GM23338 (cell line): ENCODE measurements at regions not wholly inside any gene's neighbourhood (a gene's known extent, or its start where the extent isn't known, plus 50 kb on each side); places are given as distances from the start of the nearest gene placed in this dataset.

Source experiments
- ATAC-seq: fragments of 200-7000 bp; cut with Tn5 transposase; 3 replicates; pipeline ENCODE4 v1.9.1; 2020
- DNase-seq: peaks from one replicate; pipeline ENCODE4 v3.0.0-alpha.2; 2015; ENCODE audit warnings: low spot score
- H2AFZ ChIP-seq: fragments of 200-600 bp; sonication (generic); 2 replicates; pipeline ENCODE4 v1.8.0; 2016; ENCODE audit warnings: antibody characterized with exemption, mild to moderate bottlenecking, moderate library complexity
- H3F3A ChIP-seq: fragments of 200-600 bp; sonication (generic); replicated peaks from 2 replicates; pipeline ENCODE4 v1.8.0; 2017; ENCODE audit warnings: antibody characterized with exemption, mixed run types, low read depth
- H3K27ac ChIP-seq: fragments of 200-600 bp; sonication (generic); 2 replicates; pipeline ENCODE4 v1.6.1; 2016; ENCODE audit warnings: low read depth
- H3K27me3 ChIP-seq: fragments of 200-600 bp; sonication (generic); 2 replicates; pipeline ENCODE4 v1.8.0; 2016; ENCODE audit warnings: mild to moderate bottlenecking, mixed run types, moderate library complexity; ENCODE audit not compliant: insufficient read depth
- H3K36me3 ChIP-seq: fragments of 200-600 bp; sonication (generic); 2 replicates; pipeline ENCODE4 v1.8.0; 2016; ENCODE audit warnings: mild to moderate bottlenecking; ENCODE audit not compliant: insufficient read depth
- H3K4me1 ChIP-seq: fragments of 200-600 bp; sonication (generic); 2 replicates; pipeline ENCODE4 v1.8.0; 2016; ENCODE audit warnings: mild to moderate bottlenecking, moderate library complexity; ENCODE audit not compliant: insufficient read depth
- H3K4me2 ChIP-seq: fragments of 200-600 bp; sonication (generic); 2 replicates; pipeline ENCODE4 v1.7.1; 2017; ENCODE audit warnings: mixed run types
- H3K4me3 ChIP-seq: fragments of 200-600 bp; sonication (generic); 2 replicates; pipeline ENCODE4 v1.6.1; 2016; ENCODE audit warnings: mixed run types
- H3K79me2 ChIP-seq: fragments of 200-600 bp; sonication (generic); replicated peaks from 2 replicates; pipeline ENCODE4 v1.8.0; 2017; ENCODE audit warnings: mild to moderate bottlenecking; ENCODE audit not compliant: insufficient read depth
- H3K9me2 ChIP-seq: fragments of 200-600 bp; sonication (generic); 2 replicates; pipeline ENCODE4 v1.8.0; 2017; ENCODE audit not compliant: insufficient read depth
- H4K20me1 ChIP-seq: fragments of 200-600 bp; sonication (generic); replicated peaks from 2 replicates; pipeline ENCODE4 v1.8.0; 2017; ENCODE audit warnings: mild to moderate bottlenecking; ENCODE audit not compliant: insufficient read depth
- H3K27ac Mint-ChIP-seq: 2 replicates; pipeline ENCODE4 v1.8.0; 2020; ENCODE audit warnings: inconsistent platforms, mild to moderate bottlenecking, moderate library complexity, mixed read lengths
- H3K27me3 Mint-ChIP-seq: 3 replicates; pipeline ENCODE4 v1.8.0; 2022; ENCODE audit warnings: low read depth, mild to moderate bottlenecking, moderate library complexity, mixed read lengths, inconsistent platforms; ENCODE audit not compliant: insufficient read depth, poor library complexity
- H3K36me3 Mint-ChIP-seq: 3 replicates; pipeline ENCODE4 v1.8.0; 2021; ENCODE audit warnings: low read depth, mild to moderate bottlenecking, inconsistent platforms, moderate library complexity, mixed read lengths
- H3K4me1 Mint-ChIP-seq: 3 replicates; pipeline ENCODE4 v1.8.0; 2020; ENCODE audit warnings: mild to moderate bottlenecking, inconsistent platforms, mixed read lengths
- H3K4me3 Mint-ChIP-seq: 3 replicates; pipeline ENCODE4 v1.8.0; 2021; ENCODE audit warnings: moderate library complexity, mild to moderate bottlenecking, inconsistent platforms, mixed read lengths
- H3K9me3 Mint-ChIP-seq: 3 replicates; pipeline ENCODE4 v1.8.0; 2020; ENCODE audit warnings: moderate library complexity, mild to moderate bottlenecking, inconsistent platforms, mixed read lengths
- CTCF ChIP-seq, 2 experiments: fragments of 200-600 bp in 1 of 2; sonication (generic) in 1 of 2; conservative IDR thresholded peaks; 2 replicates each; pipeline versions ENCODE4 v1.5.1 to v1.6.1; 2016 to 2017; ENCODE audit warnings: antibody characterized with exemption in 2 of 2, low read depth in 2 of 2, mild to moderate bottlenecking in 2 of 2, moderate library complexity in 1 of 2
- ETS1 ChIP-seq: IDR thresholded peaks from 2 replicates; pipeline ENCODE4 v1.6.1; 2016; ENCODE audit warnings: antibody characterized with exemption
- EZH2phosphoT487 ChIP-seq: fragments of 200-600 bp; sonication (generic); IDR thresholded peaks from one replicate; pipeline ENCODE4 v1.8.1; 2018; ENCODE audit warnings: antibody characterized with exemption; ENCODE audit not compliant: unreplicated experiment
- NANOG ChIP-seq: IDR thresholded peaks from 2 replicates; pipeline ENCODE4 v1.6.1; 2016; ENCODE audit warnings: antibody characterized with exemption, borderline replicate concordance
- POLR2AphosphoS5 ChIP-seq: IDR thresholded peaks from 2 replicates; pipeline ENCODE4 v1.6.1; 2016; ENCODE audit warnings: antibody characterized with exemption, low read depth
- STAT1 ChIP-seq: IDR thresholded peaks from one replicate; pipeline ENCODE4 v1.6.1; 2016; ENCODE audit warnings: antibody characterized with exemption; ENCODE audit not compliant: unreplicated experiment
- ZNF114 ChIP-seq: fragments of 250-450 bp; sonication (Bioruptor Pico); IDR thresholded peaks from 2 replicates; pipeline ENCODE4 v1.5.0; 2020; ENCODE audit warnings: mild to moderate bottlenecking, moderate library complexity
- ZNF331 ChIP-seq: fragments of 250-450 bp; sonication (Bioruptor Pico); IDR thresholded peaks from 2 replicates; pipeline ENCODE4 v1.5.0; 2020; ENCODE audit warnings: low read depth, mild to moderate bottlenecking, moderate library complexity
- TF ChIP-seq, protein P1 (sequence below): IDR thresholded peaks from one replicate; pipeline ENCODE4 v1.6.1; 2018; ENCODE audit warnings: antibody characterized with exemption; ENCODE audit not compliant: unreplicated experiment

DNA sequence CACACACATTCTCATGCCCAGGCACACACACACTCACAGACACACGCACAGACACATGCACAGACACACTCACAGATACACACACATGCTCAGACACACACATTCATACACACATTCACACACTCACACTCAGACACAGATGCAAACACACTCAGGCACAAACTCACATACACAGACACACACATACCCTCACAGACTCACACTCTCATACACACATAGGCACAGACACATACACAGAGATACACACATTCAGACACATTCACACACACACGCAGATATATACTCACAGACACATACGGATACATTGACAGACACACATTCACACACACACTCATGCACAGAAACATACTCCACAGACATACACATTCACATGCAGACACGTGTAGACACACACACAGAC is 89.6 kb downstream of the RBFOX3 start:
- no peak overlapping the region for H3K4me2 ChIP-seq
- no peaks in the 10 kb centered on the region for H3K4me1 ChIP-seq
- TF ChIP-seq ZNF331 (CRISPR knock-in tag) (no peak), EZH2phosphoT487 (no peak)
- peaks cover 8% of the 10 kb centered on the region for H3K27me3 Mint-ChIP-seq
- no peak overlapping the region for H3K4me3 Mint-ChIP-seq
- H3K36me3 Mint-ChIP-seq = no peaks in the 10 kb centered on the region
- H2AFZ ChIP-seq = no peak overlapping the region
- H3K79me2 ChIP-seq = no peaks in the 10 kb centered on the region
- no peak for ATAC-seq
- H3K4me3 ChIP-seq = no peak overlapping the region
- H3K9me2 ChIP-seq = no peaks in the 10 kb centered on the region
- H3K4me1 Mint-ChIP-seq = peaks cover 5% of the 10 kb centered on the region
- no peak for DNase-seq
- no peaks in the 10 kb centered on the region for H3K27me3 ChIP-seq
- no peaks in the 10 kb centered on the region for H3F3A ChIP-seq
- H3K9me3 Mint-ChIP-seq = no peaks in the 10 kb centered on the region
- no peak overlapping the region for H3K27ac Mint-ChIP-seq
- H4K20me1 ChIP-seq = no peaks in the 10 kb centered on the region; the same call in 1 of the 2 replicates
- no peak overlapping the region for H3K27ac ChIP-seq
- H3K36me3 ChIP-seq = no peaks in the 10 kb centered on the region

- no peaks in the 10 kb centered on the region for H3K4me1 ChIP-seq
- Mint-ChIP-seq H3K4me1 (peaks cover 11% of the 10 kb centered on the region), H3K27ac (no peak overlapping the region), H3K36me3 (no peaks in the 10 kb centered on the region), H3K4me3 (no peak overlapping the region), H3K27me3 (peaks cover 12% of the 10 kb centered on the region), H3K9me3 (no peaks in the 10 kb centered on the region)
- no peak for DNase-seq
- no peak overlapping the region for H2AFZ ChIP-seq
- no peak overlapping the region for H3K4me3 ChIP-seq
- no peaks in the 10 kb centered on the region for H3F3A ChIP-seq
- H3K79me2 ChIP-seq = no peaks in the 10 kb centered on the region
- H3K4me2 ChIP-seq = no peak overlapping the region
- no peak for ATAC-seq
- H3K9me2 ChIP-seq = no peaks in the 10 kb centered on the region
- no peaks in the 10 kb centered on the region; the same call in 1 of the 2 replicates for H4K20me1 ChIP-seq
- TF ChIP-seq STAT1 = no peak
- TF ChIP-seq ETS1 = no peak
- no peak for TF ChIP-seq EZH2phosphoT487
- TF ChIP-seq ZNF114 (CRISPR knock-in tag) = no peak
- no peak for TF ChIP-seq NANOG
- no peak overlapping the region for H3K27ac ChIP-seq
- no peaks in the 10 kb centered on the region for H3K27me3 ChIP-seq
- no peaks in the 10 kb centered on the region for H3K36me3 ChIP-seq
Observed at GRCh38 chr17:79520167-79521165, 90.4 kb downstream of the RBFOX3 start.

DNA sequence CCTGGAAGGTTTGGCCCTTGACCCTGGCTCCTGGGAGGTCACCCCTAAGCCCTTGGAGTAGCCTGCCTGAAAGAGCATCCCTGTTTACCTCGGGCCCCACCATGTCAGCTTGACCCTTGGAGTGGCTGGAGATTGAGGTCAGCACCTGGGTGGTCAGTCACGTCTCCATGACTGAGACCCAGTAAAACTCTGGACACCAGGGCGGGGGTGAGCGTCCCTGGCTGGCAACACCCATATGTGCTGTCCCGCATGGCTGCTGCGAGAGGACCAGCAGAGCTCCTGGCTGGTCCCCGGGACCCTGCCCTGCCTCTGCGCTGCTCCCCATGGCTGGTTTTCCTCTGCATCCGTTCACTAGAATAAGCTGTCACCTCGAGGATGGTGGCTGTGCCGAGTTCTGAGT is 91.2 kb downstream of the RBFOX3 start:
- Mint-ChIP-seq H3K27me3 (peaks cover 16% of the 10 kb centered on the region), H3K4me1 (peaks cover 11% of the 10 kb centered on the region), H3K9me3 (no peaks in the 10 kb centered on the region), H3K4me3 (no peak overlapping the region), H3K27ac (no peak overlapping the region), H3K36me3 (no peaks in the 10 kb centered on the region)
- Histone ChIP-seq H3K79me2 (no peaks in the 10 kb centered on the region), H3K9me2 (no peaks in the 10 kb centered on the region), H3F3A (no peaks in the 10 kb centered on the region), H4K20me1 (no peaks in the 10 kb centered on the region; the same call in 1 of the 2 replicates), H3K36me3 (no peaks in the 10 kb centered on the region), H2AFZ (no peak overlapping the region), H3K4me1 (no peaks in the 10 kb centered on the region), H3K27me3 (no peaks in the 10 kb centered on the region), H3K4me3 (no peak overlapping the region), H3K4me2 (no peak overlapping the region), H3K27ac (no peak overlapping the region)
- no peak for DNase-seq
- no peak for ATAC-seq
- TF ChIP-seq, protein P1, sequence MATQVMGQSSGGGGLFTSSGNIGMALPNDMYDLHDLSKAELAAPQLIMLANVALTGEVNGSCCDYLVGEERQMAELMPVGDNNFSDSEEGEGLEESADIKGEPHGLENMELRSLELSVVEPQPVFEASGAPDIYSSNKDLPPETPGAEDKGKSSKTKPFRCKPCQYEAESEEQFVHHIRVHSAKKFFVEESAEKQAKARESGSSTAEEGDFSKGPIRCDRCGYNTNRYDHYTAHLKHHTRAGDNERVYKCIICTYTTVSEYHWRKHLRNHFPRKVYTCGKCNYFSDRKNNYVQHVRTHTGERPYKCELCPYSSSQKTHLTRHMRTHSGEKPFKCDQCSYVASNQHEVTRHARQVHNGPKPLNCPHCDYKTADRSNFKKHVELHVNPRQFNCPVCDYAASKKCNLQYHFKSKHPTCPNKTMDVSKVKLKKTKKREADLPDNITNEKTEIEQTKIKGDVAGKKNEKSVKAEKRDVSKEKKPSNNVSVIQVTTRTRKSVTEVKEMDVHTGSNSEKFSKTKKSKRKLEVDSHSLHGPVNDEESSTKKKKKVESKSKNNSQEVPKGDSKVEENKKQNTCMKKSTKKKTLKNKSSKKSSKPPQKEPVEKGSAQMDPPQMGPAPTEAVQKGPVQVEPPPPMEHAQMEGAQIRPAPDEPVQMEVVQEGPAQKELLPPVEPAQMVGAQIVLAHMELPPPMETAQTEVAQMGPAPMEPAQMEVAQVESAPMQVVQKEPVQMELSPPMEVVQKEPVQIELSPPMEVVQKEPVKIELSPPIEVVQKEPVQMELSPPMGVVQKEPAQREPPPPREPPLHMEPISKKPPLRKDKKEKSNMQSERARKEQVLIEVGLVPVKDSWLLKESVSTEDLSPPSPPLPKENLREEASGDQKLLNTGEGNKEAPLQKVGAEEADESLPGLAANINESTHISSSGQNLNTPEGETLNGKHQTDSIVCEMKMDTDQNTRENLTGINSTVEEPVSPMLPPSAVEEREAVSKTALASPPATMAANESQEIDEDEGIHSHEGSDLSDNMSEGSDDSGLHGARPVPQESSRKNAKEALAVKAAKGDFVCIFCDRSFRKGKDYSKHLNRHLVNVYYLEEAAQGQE = no peak
- TF ChIP-seq ZNF114 (CRISPR knock-in tag) (no peak), POLR2AphosphoS5 (no peak), ZNF331 (CRISPR knock-in tag) (no peak), CTCF (conservative IDR thresholded peaks at IDR 0.05; ENCODE audit: low read depth in 2 of 2) (no peak)
